ENCODE measurements at regions not wholly inside any gene's neighbourhood (a gene's known extent, or its start where the extent isn't known, plus 50 kb on each side); places are given as distances from the start of the nearest gene placed in this dataset.

- 94% methylated on average over 3 of the region's 3 CpGs for WGBS, 2 experiments
- H3K27me3 ChIP-seq (ENCODE audit: control insufficient read depth, insufficient read depth, low read length, poor library complexity, severe bottlenecking), result no peaks in the 10 kb centered on the region
These were observed 125.9 kb downstream of the MOBP start for GRCh38 chr3:39593341-39593740.

GRCh38 chr3:39601241-39601640 is 133.8 kb downstream of the MOBP start:
- no peaks in the 10 kb centered on the region for H3K36me3 ChIP-seq (ENCODE audit: control insufficient read depth, insufficient read depth, low read length)
- H3K9me3 ChIP-seq (ENCODE audit: control insufficient read depth, low read length), result no peaks in the 10 kb centered on the region
- no peaks in the 10 kb centered on the region for H3K27me3 ChIP-seq (ENCODE audit: control insufficient read depth, insufficient read depth, low read length, poor library complexity, severe bottlenecking)
- no peaks in the 10 kb centered on the region for H3K4me1 ChIP-seq (ENCODE audit: control insufficient read depth, insufficient read depth, low read length)
- H3K4me3 ChIP-seq (ENCODE audit: insufficient read depth, low read depth, low read length), result no peak overlapping the region
- 48 to 93% methylated on average over 1 to 2 of the region's 2 CpGs for WGBS, 2 experiments
- no peak overlapping the region for H3K27ac ChIP-seq (ENCODE audit: insufficient read depth, low read depth, low read length, poor library complexity, severe bottlenecking)

More at GRCh38 chr3:39593341-39593740, 125.9 kb downstream of the MOBP start:
- H3K27ac ChIP-seq (ENCODE audit: insufficient read depth, low read depth, low read length, poor library complexity, severe bottlenecking), result no peak overlapping the region
- H3K4me3 ChIP-seq (ENCODE audit: insufficient read depth, low read depth, low read length), result no peak overlapping the region
- H3K9me3 ChIP-seq (ENCODE audit: control insufficient read depth, low read length), result no peaks in the 10 kb centered on the region
- H3K4me1 ChIP-seq (ENCODE audit: control insufficient read depth, insufficient read depth, low read length), result no peaks in the 10 kb centered on the region
- H3K36me3 ChIP-seq (ENCODE audit: control insufficient read depth, insufficient read depth, low read length), result no peaks in the 10 kb centered on the region

- Histone ChIP-seq H3K4me3 (ENCODE audit: insufficient read depth, low read depth, low read length) (no peak overlapping the region), H3K9me3 (ENCODE audit: control insufficient read depth, low read length) (no peaks in the 10 kb centered on the region), H3K27ac (ENCODE audit: insufficient read depth, low read depth, low read length, poor library complexity, severe bottlenecking) (no peak overlapping the region), H3K27me3 (ENCODE audit: control insufficient read depth, insufficient read depth, low read length, poor library complexity, severe bottlenecking) (no peaks in the 10 kb centered on the region), H3K4me1 (ENCODE audit: control insufficient read depth, insufficient read depth, low read length) (no peaks in the 10 kb centered on the region), H3K36me3 (ENCODE audit: control insufficient read depth, insufficient read depth, low read length) (no peaks in the 10 kb centered on the region)
- WGBS, 2 experiments, result 93% methylated on average over 1 of the region's 1 CpG
These were observed 138.4 kb downstream of the MOBP start for GRCh38 chr3:39605837-39606236.

GRCh38 chr3:39626198-39626597 is 158.7 kb downstream of the MOBP start:
- H3K36me3 ChIP-seq (ENCODE audit: control insufficient read depth, insufficient read depth, low read length), result no peaks in the 10 kb centered on the region
- no peaks in the 10 kb centered on the region for H3K27me3 ChIP-seq (ENCODE audit: control insufficient read depth, insufficient read depth, low read length, poor library complexity, severe bottlenecking)
- 83% methylated on average over 1 of the region's 1 CpG; no CpG with 5 or more reads in 1 of the 2 experiments for WGBS, 2 experiments
- no peak overlapping the region for H3K4me3 ChIP-seq (ENCODE audit: insufficient read depth, low read depth, low read length)
- H3K9me3 ChIP-seq (ENCODE audit: control insufficient read depth, low read length), result no peaks in the 10 kb centered on the region
- no peak overlapping the region for H3K27ac ChIP-seq (ENCODE audit: insufficient read depth, low read depth, low read length, poor library complexity, severe bottlenecking)
- no peaks in the 10 kb centered on the region for H3K4me1 ChIP-seq (ENCODE audit: control insufficient read depth, insufficient read depth, low read length)

DNA sequence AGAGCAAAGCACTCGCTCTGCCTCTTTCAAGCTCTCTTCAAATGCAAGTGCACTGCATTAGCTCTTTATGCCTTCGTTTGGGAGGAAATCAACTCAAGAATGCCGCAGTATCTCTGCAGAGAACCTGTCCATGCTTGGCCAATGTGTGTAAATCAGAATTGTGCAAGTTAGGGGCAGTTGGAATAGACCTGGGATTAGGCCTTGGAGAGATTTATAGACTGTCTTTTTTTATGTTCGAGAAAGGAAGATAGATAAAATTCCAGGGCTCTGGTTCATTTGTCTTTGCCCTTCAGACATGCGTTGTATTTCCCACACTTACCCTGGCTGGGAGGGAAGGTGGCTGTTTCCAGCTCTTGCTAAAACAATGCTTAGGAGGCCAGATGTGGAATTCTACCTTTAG is 163.7 kb downstream of the MOBP start:
- WGBS, 2 experiments, result 77 to 81% methylated on average over 5 of the region's 5 CpGs
- Histone ChIP-seq H3K36me3 (ENCODE audit: control insufficient read depth, insufficient read depth, low read length) (no peaks in the 10 kb centered on the region), H3K27me3 (ENCODE audit: control insufficient read depth, insufficient read depth, low read length, poor library complexity, severe bottlenecking) (no peaks in the 10 kb centered on the region), H3K9me3 (ENCODE audit: control insufficient read depth, low read length) (no peaks in the 10 kb centered on the region), H3K4me1 (ENCODE audit: control insufficient read depth, insufficient read depth, low read length) (no peaks in the 10 kb centered on the region), H3K4me3 (ENCODE audit: insufficient read depth, low read depth, low read length) (no peak overlapping the region), H3K27ac (ENCODE audit: insufficient read depth, low read depth, low read length, poor library complexity, severe bottlenecking) (no peak overlapping the region)

- no peaks in the 10 kb centered on the region for H3K27me3 ChIP-seq (ENCODE audit: control insufficient read depth, insufficient read depth, low read length, poor library complexity, severe bottlenecking)
- no peak overlapping the region for H3K27ac ChIP-seq (ENCODE audit: insufficient read depth, low read depth, low read length, poor library complexity, severe bottlenecking)
- 86 to 100% methylated on average over 1 of the region's 1 CpG for WGBS, 2 experiments
- H3K4me3 ChIP-seq (ENCODE audit: insufficient read depth, low read depth, low read length), result no peak overlapping the region
- no peaks in the 10 kb centered on the region for H3K9me3 ChIP-seq (ENCODE audit: control insufficient read depth, low read length)
- no peaks in the 10 kb centered on the region for H3K4me1 ChIP-seq (ENCODE audit: control insufficient read depth, insufficient read depth, low read length)
- H3K36me3 ChIP-seq (ENCODE audit: control insufficient read depth, insufficient read depth, low read length), result no peaks in the 10 kb centered on the region
These were observed 170.3 kb downstream of the MOBP start for GRCh38 chr3:39637807-39638206.

GRCh38 chr3:39638301-39638700 is 170.8 kb downstream of the MOBP start:
- Histone ChIP-seq H3K4me3 (ENCODE audit: insufficient read depth, low read depth, low read length) (no peak overlapping the region), H3K27me3 (ENCODE audit: control insufficient read depth, insufficient read depth, low read length, poor library complexity, severe bottlenecking) (no peaks in the 10 kb centered on the region), H3K36me3 (ENCODE audit: control insufficient read depth, insufficient read depth, low read length) (no peaks in the 10 kb centered on the region), H3K4me1 (ENCODE audit: control insufficient read depth, insufficient read depth, low read length) (no peaks in the 10 kb centered on the region), H3K27ac (ENCODE audit: insufficient read depth, low read depth, low read length, poor library complexity, severe bottlenecking) (no peak overlapping the region), H3K9me3 (ENCODE audit: control insufficient read depth, low read length) (no peaks in the 10 kb centered on the region)
- 79 to 93% methylated on average over 5 to 6 of the region's 6 CpGs for WGBS, 2 experiments

DNA sequence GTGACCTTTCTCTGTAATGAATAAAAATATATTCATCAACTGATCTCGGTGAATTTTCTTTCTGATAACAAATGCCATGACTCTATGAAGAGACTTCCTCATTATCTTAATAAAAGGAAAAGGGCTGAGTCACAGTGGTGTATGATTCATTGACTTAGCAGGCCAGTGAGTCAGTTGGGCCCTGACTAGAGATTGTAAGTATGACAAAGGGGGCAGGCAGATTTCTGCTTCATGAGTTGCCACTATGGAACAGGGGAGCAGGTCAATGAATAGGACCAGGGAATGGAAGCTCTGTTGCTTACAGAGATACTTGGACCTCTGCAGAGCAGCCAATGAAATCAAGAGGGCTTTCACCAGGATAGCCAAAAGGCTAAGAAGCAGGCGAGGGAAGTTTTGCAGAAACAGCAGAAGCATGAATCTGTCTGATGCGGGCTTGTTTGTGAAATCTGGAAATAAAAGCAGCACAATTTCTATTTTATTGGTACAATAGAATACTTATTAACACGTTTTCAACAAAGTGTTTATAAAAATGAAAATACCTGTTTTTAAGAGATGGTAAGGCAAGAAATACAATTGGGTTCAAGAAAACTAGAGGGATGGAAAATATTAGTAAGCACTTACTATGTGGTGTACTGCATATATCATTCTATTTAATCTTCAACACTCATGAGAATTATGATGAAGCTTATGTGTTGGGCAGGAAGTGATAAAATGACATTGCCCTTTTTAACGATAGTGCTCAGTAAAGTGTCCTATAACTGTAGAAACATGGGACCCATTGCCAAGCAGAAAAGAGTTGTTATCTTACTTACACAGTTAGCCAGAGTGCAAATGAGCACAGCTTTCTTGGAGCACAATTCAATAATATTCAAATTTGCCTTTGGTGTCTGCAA is 169.8 kb upstream of the MYRIP start:
- 88 to 94% methylated on average over 2 of the region's 5 CpGs for WGBS, 2 experiments
- Histone ChIP-seq H3K4me1 (ENCODE audit: control insufficient read depth, insufficient read depth, low read length) (no peaks in the 10 kb centered on the region), H3K27ac (ENCODE audit: insufficient read depth, low read depth, low read length, poor library complexity, severe bottlenecking) (no peak overlapping the region)

DNA sequence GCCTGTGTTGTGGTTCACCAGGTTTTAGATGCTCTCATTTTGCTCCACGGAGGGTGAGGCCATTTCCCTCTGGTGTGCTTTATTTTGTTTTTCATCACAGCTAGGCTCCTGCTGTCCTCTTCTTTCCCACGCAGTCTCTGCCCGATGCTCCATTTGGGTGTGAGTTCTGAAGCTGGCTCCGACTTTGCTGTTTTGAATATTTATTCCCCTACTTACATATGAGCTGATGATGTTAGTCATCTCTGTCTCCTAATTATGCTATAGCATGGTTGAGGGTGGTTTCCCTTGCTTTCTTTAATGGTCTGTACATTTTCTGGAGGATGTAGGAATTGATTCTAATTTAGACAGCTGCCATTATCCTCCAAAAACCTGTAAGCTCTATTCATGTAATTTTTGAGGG is 168.1 kb upstream of the MYRIP start:
- H3K4me1 ChIP-seq (ENCODE audit: control insufficient read depth, insufficient read depth, low read length), result no peaks in the 10 kb centered on the region
- H3K36me3 ChIP-seq (ENCODE audit: control insufficient read depth, insufficient read depth, low read length), result no peaks in the 10 kb centered on the region
- 82 to 92% methylated on average over 3 to 4 of the region's 4 CpGs for WGBS, 2 experiments
- H3K27ac ChIP-seq (ENCODE audit: insufficient read depth, low read depth, low read length, poor library complexity, severe bottlenecking), result no peak overlapping the region
- no peak overlapping the region for H3K4me3 ChIP-seq (ENCODE audit: insufficient read depth, low read depth, low read length)
- no peaks in the 10 kb centered on the region for H3K27me3 ChIP-seq (ENCODE audit: control insufficient read depth, insufficient read depth, low read length, poor library complexity, severe bottlenecking)
- H3K9me3 ChIP-seq (ENCODE audit: control insufficient read depth, low read length), result no peaks in the 10 kb centered on the region

More for the DNA sequence above, 169.8 kb upstream of the MYRIP start:
- no peak overlapping the region for H3K4me3 ChIP-seq (ENCODE audit: insufficient read depth, low read depth, low read length)
- no peaks in the 10 kb centered on the region for H3K27me3 ChIP-seq (ENCODE audit: control insufficient read depth, insufficient read depth, low read length, poor library complexity, severe bottlenecking)
- no peaks in the 10 kb centered on the region for H3K9me3 ChIP-seq (ENCODE audit: control insufficient read depth, low read length)
- no peaks in the 10 kb centered on the region for H3K36me3 ChIP-seq (ENCODE audit: control insufficient read depth, insufficient read depth, low read length)

- H3K4me3 ChIP-seq (ENCODE audit: insufficient read depth, low read depth, low read length), result no peak overlapping the region
- no peaks in the 10 kb centered on the region for H3K36me3 ChIP-seq (ENCODE audit: control insufficient read depth, insufficient read depth, low read length)
- no peaks in the 10 kb centered on the region for H3K9me3 ChIP-seq (ENCODE audit: control insufficient read depth, low read length)
- no peak overlapping the region for H3K27ac ChIP-seq (ENCODE audit: insufficient read depth, low read depth, low read length, poor library complexity, severe bottlenecking)
- H3K4me1 ChIP-seq (ENCODE audit: control insufficient read depth, insufficient read depth, low read length), result no peaks in the 10 kb centered on the region
- 93 to 99% methylated on average over 4 of the region's 4 CpGs for WGBS, 2 experiments
- no peaks in the 10 kb centered on the region for H3K27me3 ChIP-seq (ENCODE audit: control insufficient read depth, insufficient read depth, low read length, poor library complexity, severe bottlenecking)
These were observed 165.2 kb upstream of the MYRIP start for GRCh38 chr3:39644176-39644575.

All from ectodermal cell (in vitro differentiated cells).